RPMI8226 (cell line): ENCODE measurements at regions not wholly inside any gene's neighbourhood (a gene's known extent, or its start where the extent isn't known, plus 50 kb on each side); places are given as distances from the start of the nearest gene placed in this dataset.
A peak's percentile ranks its signal among the peaks of the same experiment; 100 is the strongest.

ENCODE experiments used
- DNase-seq: peaks from one replicate; pipeline ENCODE4 v3.0.0-alpha.2; 2015

DNA sequence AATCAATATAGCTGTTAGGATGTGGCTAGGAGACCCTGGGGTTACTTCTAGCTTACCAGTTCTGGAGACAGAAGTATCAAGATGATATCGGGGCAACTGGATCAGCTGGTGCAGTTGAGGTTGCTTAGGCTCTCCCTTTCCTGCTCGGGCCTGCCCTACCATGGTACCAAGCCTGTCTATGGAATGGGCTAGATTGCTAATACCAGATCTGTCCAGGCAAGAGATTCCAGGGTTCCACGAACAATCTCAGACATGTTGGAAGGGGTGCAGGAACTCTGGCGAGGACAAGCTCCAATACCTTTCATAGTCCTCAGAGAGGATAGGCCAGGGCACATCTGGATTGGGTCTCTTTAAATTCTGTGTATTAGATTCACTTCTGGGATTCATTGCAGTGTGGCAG is 53.8 kb downstream of the ADM start:
- DNase-seq, result no peak

DNA sequence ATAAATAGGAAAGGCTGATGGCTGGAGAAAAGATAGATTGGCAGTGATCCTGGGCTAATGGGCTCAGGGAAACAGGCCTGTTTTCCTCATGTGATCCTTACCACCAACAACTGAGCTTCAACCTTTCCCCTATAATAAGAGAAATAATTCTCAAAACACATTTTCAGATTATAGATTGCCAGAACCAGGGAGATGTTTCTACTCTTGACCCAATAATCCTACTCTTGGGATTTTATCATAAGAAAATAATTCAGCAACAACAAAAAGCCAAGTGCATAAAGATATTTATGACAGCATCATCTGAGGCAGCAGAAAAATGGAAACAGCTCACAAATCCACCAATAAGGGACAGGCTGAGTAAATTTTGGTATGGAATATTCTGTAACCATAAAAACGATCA is 54.3 kb downstream of the ADM start:
- DNase-seq, result no peak

DNA sequence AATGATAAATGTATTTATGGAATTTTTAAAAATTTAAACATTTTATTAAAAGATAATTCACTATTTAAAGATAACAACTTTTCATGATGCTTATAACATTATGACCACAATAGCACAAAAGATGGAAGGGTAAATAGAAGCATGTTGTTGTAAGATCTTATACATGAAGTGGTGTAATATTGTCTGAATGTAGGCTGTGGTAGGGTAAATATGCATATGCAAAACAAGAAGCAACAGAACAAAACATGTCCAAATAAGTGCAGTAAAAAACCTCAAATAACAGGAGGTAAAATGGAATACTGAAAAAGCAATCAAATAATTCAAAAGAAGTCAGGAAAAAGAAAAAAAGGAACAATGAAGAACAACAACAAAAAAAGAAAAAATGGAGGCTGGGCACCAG is 56.0 kb downstream of the ADM start:
- no peak for DNase-seq

DNA sequence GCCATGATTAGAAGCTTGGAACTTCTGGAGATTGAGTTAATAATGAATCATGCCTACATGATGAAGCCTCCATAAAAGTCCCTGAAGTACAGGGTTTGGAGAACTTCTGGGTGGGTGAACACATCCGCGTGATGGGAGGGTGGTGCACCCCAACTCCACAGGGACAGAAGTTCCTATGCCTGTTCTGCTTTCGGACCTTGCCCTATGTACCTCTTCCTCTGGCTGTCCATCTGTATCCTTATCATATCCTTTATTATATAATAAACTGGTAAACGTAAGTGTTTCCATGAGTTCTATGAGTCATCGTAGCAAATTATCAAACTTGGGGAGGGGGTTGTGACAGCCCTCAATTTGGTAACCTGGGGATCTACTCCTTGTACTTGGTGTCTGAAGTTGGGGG is 60.2 kb downstream of the ADM start:
- DNase-seq, result no peak

DNA sequence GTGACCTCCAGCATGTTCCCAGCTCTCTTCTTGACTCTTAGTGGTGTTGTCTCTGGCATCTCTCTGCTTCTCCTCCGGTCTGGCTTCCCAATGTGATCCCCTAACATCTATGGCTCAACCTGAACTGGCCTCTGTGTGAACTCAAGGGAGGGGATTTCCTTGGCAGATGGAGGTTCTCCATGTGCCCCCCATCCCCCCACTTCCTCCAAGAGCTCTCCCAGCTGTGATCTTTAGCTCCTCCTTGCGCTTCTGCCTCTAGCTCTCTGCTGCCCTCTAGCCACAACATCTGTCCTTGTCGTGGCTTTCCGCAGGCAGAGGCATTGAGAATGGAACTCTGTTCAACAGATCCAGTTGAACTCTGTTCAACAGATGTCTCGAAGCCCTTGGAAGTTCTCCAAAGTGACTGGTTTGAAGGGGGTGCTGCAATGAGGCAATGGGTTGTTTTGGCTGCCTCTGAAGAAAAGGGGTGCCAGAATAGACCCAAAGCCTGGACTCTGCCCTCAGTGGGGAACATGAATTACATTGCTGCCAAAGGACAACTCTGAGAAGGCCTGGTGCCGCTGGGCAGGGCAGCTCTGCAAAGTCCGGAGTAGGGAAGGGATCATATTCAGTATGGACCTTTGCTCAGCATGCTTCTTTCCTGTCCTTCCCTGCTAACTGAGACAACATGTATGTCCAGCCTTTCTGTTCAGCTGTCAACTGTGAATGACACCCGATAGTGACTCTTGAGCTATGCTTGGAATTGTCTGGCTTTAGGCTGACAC is 61.9 kb downstream of the ADM start:
- DNase-seq, result peak; percentile 82

DNA sequence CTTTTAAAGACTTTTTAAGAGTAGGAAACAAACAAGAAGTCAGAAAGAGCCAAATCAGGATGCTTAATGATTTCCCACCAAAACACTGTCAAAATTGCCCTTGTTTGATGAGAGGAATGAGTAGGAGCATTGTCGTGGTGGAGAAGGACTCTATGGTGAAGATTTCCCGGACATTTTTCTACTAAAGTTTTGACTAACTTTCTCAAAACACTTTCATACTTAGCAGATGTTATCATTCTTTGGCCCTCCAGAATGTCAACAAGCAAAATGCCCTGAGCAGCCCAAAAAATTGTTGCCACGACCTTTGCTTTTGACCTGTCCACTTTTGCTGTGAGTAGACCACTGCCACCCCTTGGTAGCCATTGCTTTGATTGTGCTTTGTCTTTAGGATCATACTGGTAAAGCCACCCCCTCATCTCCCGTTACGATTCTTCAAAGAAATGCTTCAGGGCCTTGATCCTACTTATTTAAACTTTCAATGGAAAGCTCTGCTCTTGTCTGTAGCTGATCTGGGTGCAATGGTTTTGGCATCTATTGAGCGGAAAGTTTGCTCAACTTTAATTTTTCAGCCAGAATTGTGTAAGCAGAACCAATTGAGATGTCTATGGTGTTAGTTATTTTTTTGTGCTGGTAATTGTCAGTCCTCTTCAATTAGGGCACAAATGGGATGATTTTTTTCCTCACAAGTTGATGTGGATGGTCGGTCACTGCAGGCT is 67.2 kb downstream of the ADM start:
- DNase-seq, result no peak

DNA sequence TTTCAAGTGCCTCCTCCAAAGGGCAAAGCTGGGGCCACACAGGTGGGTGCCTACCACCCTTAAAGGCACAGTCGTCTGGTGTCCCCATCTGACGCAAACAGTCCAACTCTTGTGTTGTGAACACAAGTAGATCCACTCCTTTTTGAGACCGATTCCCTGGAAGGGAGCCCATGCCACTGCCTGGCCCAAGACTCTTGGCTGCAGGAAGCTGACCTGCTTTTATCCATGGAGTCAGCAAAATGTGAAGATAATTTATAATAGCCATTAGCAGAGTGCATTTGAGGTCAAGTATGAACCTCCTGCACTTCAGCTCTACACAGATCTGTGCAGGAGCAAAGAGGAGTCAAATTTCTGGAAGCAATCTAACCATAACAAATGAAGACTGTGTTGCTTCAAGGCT is 68.5 kb downstream of the ADM start:
- DNase-seq, result no peak

DNA sequence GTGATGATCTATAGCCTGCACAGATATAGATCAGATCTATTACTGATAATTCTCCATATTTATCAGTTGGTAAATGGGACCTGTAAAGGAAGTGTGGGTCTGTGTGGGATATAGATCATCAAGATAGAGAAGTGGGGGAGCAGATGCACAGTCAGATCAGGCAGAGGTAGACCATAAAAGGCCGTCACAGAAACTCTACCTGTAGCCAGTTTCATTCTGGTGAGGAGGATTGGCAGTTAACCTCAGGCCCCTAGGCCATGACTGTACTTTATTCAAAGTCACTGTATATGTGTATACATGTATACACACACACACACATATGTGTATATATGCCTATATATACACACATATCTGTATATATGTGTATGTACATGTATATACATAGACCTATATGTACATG is 69.1 kb downstream of the ADM start:
- DNase-seq, result no peak

DNA sequence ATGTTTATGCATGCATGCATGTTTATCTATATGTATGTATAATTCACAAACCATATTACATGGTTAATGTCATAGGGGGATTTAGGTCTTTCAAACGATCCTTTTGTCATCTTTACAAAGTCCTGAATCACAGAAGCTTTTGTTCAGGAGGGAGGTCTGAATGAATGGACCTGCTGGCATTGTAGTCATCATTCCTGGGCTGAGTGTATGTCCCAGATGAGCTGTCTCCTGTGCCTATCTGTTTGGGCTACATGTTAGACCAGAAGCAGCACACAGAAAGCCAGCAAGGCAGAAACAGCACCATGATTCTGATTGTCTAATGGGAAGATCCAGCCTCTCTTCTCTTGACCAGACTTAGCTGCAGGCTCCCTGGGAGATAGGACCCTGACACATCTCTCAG is 69.5 kb downstream of the ADM start:
- DNase-seq, result no peak

DNA sequence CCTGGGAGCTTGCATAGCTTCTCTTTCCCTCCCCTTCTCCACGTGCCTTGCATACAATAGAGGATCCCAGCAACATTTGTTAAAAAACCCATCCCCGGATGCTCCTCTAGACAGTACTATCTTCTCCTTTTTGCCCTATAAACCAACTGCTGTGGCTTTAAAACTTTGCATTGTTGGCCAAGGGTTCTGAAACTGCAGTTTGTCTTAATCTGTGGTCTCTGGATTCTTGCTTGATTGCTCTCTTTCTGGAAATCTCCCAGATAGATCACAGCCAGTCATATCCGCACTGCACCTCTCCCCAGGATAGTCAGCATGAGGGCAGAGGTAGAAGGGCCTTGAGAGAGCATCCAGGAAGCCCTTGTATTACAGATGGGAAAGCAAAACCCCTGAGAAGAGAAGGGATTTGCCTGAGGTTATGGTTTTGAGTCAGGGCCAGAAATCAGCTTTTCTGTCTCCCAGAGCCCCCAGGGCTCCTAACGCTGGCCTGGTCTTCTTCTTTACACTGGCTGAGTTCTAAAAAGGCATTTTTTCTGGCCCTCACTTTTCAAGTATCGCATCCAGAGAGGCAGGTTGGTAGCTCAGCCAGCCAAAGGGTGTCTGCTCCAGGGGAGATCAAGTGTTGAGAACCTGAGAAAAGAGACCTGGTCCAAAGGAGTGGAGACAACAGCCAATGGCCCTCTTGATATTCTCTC is 70.6 kb downstream of the ADM start:
- no peak for DNase-seq

DNA sequence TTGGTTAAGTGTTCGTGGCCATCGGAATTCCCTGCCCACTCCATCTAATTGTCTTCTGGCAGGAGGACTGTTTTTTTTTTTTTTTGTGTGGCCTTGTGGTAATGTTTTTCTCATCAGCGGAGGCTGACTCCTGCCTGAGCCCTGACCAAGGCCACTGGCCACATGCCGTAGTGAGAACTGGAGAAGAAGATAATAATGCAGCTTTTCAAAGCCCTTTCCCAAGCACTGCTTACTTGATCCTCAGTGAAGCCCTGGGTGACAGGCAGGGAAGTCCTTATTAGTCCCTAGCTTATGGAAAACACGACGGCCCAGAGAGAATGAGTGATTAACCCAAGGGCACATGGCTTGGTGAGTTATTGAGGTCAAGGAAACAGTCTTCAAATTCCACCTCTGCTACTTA is 71.2 kb downstream of the ADM start:
- no peak for DNase-seq

DNA sequence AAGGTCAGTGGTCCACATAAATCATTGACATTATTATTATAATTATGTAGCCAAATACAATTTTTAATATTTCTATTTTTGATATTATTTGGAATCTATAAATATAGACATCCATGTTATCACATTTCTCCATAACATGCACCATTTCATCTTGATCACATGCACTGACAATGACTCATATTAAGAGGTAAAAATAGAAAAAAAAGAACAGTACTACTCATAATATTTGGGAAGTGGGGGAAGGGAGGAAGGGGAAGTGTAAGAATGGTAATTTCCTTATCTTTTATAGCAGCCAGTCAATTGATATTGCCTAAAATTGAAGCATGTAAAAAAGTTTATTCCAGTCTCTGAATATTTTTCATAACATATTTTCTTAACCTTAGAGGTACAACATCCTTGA is 72.3 kb downstream of the ADM start:
- no peak for DNase-seq

DNA sequence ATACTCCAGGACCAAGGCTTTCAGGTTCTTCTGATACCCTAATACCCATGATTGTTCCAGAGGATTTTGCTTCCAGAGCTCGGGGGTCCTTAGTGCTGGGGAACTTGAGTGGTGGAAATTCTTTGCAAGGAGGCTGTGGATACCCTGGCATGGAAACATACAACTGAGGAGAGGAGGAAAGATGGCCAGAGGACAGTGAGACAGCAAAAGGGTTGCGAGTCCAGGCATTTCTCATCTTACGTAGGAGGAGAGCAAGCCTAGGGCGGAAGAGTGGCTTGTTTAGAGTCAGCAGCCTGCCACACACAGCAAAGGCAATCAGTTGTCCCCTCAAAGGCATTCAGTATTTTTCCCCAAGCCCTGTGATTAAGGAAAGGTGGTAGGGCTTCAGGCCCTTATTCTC is 73.5 kb downstream of the ADM start:
- no peak for DNase-seq

DNA sequence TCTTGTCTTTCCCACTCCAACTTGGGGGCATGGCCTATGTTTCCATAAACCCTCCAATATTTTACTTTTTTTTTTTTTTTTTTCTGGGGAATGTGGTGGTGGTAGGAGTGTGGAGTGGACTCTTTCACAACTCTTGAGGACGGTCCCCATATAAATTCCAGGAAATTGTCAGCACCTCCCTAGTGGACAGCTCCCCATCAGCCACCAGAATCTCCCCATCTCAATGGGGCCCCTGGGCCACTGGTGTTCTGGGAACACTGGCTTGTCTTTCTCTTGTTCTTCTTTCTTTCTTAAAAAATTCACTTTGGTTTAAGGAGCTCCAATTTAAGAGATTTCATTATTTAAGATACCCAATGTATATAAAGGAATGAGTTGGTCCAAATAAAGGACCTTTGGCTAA is 74.1 kb downstream of the ADM start:
- peak; percentile 19 for DNase-seq

DNA sequence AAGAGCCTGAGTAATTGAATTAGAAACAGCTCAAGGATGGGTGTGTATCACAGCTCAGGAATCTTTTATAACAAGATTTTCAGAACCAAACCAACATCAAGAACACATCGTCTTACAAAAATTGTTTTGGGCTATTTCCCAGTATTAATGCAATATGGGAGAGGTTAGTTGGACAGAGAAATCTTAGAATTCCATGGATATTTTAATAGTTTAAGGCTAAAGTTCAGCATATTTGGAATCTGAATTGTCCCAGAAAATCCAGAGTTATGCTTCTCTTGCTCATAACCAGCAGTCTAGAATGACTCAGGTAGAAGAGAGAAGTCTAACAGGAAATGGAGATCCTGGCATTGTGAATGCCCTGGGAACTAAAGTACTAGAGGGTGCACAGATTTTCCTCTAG is 74.6 kb downstream of the ADM start:
- DNase-seq, result no peak

DNA sequence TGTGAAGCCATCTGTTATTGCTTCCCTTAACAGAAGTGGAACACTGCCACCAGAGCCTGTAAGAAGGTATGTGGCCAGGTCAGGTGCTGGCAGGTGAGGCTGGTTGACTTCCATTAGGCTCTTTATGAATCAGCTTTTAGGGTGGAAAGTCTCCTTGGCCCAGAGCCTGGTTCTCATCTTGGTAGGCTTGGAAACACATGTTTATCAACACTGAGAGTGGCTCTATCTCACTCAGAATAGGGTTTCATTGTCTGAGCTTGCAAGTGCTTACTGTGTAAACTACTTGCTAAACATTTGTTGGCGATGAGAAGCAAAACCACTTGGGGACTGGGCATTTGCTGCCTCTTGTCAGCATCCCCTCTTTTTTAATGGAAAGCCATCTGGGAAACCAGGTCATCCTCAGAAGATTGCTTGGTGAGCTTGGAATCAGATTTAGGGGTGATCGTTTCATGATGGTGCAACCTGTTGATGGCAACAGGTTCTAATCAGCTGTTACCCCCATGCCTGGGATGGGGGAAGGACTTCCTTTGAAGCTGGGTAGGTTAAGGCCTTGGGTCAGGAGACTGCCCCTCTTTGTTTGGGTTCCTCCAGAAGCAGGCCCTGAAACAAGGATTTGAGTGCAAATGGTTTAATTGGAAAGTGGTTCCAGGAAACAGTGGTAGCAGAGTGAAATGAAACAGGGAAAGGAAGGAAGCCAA is 75.0 kb upstream of the AMPD3 start:
- no peak for DNase-seq

DNA sequence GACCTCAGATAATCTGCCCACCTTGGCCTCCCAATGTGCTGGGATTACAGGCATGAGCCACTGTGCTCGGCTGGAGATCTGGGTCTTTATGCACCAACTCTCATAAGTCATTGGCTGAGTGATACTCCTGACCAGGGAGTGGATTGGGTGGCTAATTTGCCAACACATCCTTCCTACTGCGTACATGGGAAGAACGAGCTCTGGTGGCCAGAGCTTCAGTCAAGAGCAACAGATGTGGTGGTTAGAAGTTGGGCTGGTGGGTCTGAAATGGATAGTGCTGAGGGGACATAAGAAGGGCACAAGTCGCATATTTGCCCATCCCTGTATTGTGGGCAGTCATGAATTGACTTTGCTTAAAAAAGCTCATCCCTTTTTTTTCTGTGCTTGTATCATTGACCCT is 74.1 kb upstream of the AMPD3 start:
- no peak for DNase-seq

DNA sequence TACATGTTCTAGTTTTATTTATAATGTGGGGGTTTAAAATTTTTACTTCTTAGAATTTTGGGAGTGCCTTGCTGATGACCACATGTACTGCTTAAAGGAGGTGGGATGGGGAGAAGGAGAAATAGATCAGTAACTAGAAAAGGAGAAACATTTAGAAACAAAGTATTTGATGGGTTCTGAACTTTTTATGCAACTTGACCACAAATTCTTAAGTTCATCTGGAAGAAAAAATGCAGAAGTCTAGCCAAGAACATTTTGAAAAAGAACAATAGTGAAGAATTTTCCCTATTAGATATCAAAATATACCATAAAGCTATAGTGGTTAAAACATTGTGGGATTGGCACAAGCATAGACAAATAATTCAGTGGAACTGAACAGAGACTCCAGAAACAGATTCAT is 73.3 kb upstream of the AMPD3 start:
- DNase-seq, result no peak

DNA sequence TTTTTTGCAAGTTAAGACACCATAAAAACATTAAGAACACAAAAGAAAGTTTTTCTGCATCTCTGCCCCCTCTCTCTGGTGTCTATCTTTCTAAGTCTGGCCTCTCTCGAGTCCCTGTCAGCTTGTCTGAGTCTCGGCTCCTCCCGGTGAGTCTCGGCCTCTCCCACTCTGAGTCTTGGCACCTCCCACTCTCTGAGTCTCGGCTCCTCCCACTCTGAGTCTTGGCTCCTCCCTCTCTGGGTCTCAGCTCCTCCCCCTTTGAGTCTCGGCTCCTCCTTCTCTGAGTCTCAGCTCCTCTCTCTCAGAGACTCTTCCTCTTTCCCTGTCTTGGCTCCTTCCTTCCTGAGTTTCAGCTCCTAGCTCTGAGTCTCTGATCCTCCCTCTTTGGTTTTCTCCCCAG is 72.5 kb upstream of the AMPD3 start:
- peak; percentile 32 for DNase-seq

DNA sequence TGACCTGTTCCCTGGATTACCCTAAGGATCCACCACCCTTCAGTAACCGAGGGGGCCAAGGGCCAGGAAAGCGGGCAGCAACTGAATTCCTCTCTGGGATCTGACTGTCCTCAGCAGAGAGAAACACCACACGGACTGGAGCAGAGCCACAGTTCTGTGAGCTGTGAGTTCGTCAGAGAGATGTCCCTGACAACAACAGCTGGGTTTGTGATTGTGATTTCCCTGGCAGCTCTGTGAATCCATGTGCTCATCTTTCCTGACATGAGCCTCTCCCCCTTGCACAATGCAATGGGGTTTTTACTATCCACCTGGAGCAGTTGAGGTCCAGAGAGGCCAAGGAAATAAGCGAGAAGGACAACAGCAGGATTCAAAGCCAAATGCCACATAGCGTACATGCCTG is 69.4 kb upstream of the AMPD3 start:
- no peak for DNase-seq

DNA sequence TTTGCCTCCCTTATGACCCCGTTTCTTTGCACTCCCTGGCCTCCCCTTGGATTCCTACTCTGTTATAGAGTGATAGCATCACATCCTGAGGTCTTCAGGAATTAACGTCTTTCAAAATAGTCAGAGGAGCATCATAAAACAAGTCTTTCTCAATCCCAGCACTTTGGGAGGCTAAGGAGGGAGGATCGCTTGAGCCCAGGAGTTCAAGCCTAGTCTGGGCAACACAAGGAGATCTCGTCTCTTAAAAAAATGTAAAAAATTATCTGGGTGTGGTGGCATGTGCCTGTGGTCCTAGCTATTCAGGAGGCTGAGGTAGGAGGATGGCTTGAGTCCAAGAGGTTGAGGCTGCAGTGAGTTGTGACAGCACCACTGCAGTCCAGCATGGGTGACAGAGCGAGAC is 68.7 kb upstream of the AMPD3 start:
- no peak for DNase-seq

DNA sequence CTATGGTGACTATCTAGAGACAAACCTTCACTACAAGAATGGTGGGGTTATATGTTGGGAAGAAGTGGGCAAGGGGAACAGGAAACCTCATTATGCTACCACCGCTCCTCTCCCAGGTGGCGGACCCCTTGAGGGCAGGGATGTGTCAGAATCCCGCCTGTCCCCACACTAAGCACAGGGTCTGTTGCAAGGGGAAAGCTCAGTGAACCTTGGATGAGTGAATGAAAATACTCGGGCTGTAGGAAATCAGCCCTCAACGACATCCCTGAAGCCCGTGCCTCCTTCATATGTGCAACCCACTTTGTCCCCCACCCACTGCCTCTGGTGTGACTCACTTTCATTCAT is 68.2 kb upstream of the AMPD3 start:
- DNase-seq, result no peak

DNA sequence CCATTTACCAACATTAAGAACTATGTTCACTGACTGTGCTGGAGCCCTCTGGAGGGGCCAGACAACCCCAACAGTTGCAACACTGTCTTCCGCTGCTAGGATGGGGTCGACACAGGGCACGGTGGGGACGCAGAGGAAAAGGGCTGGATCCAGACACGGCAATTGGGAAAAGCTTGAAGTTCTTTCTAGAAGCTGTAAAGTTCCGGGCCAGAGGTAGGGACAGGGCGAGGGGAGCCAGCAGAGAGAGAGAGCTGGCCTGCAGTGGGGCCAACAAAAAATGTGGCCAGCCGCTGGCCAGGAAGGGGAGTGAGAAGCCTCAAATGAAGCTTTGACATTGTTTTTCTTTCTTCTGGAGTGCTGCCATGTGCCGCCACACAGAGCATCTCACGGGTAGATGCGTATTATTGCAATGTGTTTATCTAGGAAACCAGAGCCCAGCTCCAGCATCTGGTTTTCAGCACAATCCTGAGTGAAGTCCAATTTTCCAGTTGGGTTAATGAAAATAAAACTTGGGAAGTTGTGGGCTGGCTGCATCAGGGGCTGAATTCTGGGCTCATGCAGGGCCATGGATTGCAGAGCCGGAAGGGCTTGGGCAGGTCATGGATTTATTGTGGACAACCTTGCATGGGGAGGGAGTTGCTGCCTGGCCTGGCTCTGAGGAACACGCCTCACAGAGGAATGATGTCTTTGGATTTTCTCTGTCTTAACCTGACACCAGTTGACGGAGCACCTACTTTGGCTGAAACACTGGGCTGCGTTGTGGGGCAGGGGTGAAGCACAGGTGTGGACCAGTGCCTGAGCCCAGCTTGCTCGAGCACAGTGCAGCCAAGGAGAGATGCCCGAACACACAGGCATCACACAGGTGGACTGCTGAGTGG is 67.6 kb upstream of the AMPD3 start:
- DNase-seq, result no peak
